Stimulated activated CD4-positive, alpha-beta T cell treated with anti-CD3 and anti-CD28 coated beads, Interleukin-12 subunit alpha, Interleukin-12 subunit beta, amount 100 ng/mL, for 48 hours (primary cell): ENCODE measurements at regions not wholly inside any gene's neighbourhood (a gene's known extent, or its start where the extent isn't known, plus 50 kb on each side); places are given as distances from the start of the nearest gene placed in this dataset.
"Not testable (repeated sequence)": the region's sequence is repeated elsewhere in the genome, so short reads cannot be mapped to it uniquely, and the experiment has no call there.

Experiments
- DNase-seq, 3 donors: peaks; one replicate each; pipeline ENCODE4 v3.0.0-alpha.2; 2020; ENCODE audit warnings: low read depth in 2 of 3, low spot score in 1 of 3

- no peak for DNase-seq
Measured at GRCh38 chr5:75002271-75002670, 50.1 kb downstream of the GCNT4 start.

DNA sequence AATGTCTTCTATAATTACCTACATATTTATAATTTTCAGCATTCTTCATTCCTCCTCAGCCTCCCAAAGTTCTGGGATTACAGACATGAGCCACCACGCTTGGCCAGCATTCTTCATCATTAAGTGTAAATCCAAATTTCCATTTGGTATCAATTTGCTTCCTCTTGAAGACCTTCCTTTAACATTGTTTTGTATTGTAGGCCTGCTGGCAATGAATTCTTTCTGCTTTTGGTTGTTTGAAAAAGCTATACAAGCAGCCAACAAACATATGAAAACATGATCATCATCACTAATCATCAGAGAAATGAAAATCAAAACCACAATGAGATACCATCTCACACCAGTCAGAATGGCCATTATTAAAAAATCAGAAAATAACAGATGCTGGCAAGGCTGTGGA lies 56.4 kb downstream of the GCNT4 start:
- no peak for DNase-seq

DNA sequence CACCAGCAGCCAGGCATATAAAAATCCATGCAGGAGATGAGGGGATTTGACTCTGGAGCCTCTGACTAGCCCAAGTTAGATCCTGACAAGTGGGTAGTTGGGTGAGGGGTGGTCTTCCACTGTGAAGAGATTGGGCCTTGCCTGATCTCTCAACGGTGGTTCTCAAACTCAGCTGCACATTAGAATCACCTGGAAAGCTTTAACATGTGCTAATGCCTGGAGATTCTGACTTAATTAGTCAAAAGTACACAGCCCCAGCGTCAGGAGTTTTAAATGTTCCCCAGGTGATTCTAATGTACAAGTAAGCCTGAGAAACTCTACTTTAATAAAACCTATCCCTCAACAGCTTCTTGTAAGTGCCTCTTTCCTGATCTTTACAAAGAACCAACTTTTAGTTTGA lies 57.5 kb downstream of the GCNT4 start:
- DNase-seq = no peak

DNA sequence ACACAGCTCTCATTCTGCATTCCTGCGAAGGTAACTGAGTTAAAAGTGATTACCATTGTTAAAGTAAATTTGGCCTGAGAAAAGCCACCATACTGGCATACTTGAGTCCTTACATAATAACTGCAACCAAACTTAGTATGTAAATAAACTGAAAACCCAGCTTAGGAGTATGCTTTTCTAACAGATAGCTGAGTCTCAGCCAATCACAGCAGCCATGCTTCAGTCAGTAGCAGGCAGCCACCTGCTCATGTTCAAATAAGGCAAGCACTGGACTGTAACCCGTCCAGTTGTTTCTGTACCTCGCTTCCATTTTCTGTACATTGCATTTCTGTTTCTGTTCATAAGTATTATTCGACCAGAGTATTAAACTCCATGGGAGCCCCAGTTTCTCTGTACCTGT lies 58.6 kb downstream of the GCNT4 start:
- DNase-seq = no peak

- DNase-seq = no peak
Measured at GRCh38 chr5:74992791-74993190, 59.6 kb downstream of the GCNT4 start.

DNA sequence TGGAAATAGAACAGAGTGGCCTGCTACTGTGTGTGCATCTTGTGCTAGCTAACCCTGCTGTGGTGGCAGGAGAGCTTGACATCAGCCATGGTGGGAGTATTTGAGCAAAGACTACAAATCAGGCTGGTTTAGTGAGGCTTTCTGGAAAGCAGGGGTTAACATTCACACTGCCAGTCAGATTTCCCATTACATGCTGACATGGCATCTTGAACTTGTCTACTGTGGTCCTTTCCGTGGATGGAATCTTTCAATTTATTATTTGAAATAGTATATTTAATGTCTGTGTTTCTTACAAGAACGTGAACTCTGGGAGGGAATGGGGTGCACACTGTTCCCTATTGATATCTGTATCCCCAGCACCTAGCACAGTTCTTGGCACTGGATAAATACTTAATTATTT lies 60.8 kb downstream of the GCNT4 start:
- DNase-seq = no peak

- DNase-seq = no peak
Measured at GRCh38 chr5:74990194-74990593, 62.2 kb downstream of the GCNT4 start.

DNA sequence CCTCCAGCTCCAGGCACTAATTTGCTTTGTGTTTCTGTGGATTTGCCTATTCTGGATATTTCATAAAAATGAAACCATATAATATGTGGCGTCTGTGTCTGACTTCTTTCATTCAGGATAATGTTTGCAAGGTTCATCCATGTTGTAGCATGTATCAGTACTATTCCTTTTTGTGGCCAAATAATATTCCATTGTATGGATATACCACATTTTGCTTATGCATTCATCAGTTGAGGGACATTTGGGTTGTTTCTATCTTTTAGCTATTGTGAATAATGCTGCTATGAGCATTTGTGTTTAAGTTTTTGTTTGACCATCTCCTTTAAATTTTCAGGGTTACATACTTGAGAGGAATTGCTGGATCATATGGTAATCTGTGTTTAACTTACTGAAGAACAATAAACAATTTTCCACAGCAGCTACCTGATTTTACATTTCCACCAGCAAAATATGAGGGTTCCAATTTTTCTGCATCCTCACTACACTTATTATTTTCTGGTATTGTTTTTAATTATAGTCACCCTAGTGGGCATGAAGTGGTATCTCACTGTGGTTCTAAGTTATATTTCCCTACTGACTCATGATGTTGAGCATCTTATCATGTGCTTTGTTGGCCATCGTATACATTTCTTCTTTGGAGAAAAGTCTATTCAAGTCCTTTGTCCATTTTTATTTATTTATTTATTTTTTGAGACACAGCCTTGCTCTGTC lies 63.9 kb downstream of the GCNT4 start:
- DNase-seq = no peak

- DNase-seq = no peak
Measured at GRCh38 chr5:74978345-74978744, 74.0 kb downstream of the GCNT4 start.

GRCh38 chr5:74977471-74977870 lies 74.9 kb downstream of the GCNT4 start:
- no peak for DNase-seq

GRCh38 chr5:74976651-74977050 lies 75.7 kb downstream of the GCNT4 start:
- no peak for DNase-seq

GRCh38 chr5:74975582-74975981 lies 76.8 kb downstream of the GCNT4 start:
- no peak for DNase-seq

DNA sequence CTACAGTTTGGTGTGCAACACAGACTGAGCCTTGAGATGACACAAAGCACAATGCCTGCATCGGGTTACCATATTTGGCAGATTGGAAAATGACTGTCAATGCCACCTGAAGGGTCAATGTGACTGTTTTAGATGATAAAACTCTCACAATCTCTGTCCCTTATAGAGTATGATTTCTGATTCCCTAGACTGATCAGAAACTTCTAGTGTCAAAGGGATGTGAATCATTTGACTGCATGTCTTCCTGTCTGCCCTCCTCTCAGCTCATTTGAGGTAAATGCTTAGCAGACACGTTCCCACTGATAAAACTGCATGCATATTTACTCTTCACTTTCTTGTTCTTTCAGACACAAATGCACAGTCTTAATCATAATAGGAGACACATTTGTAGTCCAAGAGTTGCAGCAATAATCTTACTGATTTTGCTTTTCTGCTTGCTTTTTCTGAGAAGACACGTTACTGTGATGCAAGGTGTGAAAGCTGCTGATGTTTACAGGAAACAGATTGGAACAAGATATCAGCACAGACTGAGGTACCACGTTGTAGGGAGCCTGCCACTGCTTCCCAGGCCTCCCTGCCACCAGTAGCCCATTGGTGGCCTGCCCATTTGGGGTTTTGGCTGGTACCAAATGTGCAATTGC lies 77.8 kb downstream of the GCNT4 start:
- peak in 1 of 3 donors; percentile 4 for DNase-seq

DNA sequence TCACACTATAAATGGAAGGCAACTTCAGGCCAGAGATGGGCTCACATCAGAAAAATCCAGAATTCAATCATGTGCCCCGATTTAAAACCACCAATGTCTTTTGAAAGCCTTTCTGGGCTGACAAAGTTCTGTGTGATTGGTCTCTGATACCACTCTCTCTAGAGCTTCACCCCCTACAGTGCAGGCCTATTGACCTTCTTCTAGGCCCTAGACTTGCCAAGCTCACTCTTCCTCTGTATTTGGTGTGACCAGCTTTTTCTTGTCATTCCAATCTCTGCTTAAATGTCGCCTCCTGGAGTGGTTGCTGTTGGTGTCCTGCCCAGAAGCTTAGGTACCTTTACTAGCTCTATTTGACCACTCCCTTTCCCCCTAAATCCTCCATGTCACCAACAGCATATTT lies 78.7 kb downstream of the GCNT4 start:
- DNase-seq = no peak

- no peak for DNase-seq
Measured at GRCh38 chr5:74971947-74972460, 80.4 kb downstream of the GCNT4 start.

GRCh38 chr5:74970891-74971290 lies 81.5 kb downstream of the GCNT4 start:
- not testable (repeated sequence) for DNase-seq

DNA sequence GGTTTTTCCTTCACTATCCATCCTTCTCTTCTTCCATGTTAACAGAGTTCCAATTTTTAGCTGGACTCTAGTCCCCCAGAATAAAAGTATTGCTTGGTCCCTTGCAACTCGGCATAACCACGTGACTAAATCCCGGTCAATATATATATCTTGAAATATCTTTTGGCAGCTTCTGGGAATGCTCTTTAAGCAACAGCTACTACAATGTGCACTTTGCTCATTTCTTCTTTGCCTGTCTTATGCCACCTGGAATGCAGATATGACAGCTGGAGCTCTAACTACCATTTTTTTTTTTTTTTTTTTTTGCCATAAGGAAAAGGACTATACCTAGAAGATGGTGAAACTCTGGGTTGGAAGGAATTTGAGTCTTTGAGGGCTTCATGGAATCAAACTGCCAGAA lies 82.6 kb downstream of the GCNT4 start:
- no peak for DNase-seq

DNA sequence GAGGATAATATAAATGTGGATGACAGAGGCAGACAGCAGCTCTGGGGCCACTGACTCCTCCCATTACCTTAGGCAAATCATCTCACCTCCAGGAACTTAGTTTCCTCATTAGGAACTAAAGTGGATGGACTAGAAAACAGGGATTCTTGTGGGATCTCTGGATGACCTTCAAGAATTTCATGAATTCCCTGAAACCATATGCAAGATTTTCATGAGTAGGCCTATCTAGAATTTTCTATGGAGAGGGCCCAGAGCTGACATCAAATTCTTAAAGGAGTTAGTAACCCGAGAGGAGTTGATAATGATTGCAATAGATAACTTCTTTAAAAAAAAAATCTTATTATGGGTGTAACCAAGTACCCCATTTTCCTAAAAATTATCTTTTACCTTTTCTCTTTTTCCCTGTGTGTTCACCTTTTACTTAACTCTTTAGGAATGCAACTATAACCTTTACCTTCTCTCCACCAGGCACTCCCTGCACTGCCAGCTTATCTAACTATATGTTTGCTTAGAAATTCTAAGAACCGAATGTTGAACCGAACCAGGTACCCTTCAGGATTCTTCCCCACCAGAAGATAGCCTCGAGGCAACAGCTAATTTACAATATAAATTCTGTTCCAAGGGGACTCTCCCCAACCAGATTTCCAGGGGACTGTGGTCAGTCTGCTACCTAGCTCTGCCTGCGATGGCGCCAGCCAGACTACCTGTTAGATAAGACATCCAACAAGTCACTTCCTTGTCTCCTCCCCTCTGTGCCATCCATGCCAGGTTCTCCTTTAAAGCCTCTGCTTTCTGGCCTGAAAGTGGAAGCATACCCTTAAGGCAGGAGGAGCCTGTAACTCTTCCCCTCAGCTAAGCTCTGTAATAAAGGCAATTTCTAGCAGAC lies 86.0 kb downstream of the GCNT4 start:
- DNase-seq = no peak

GRCh38 chr5:74963407-74963806 lies 89.0 kb downstream of the GCNT4 start:
- DNase-seq = no peak

DNA sequence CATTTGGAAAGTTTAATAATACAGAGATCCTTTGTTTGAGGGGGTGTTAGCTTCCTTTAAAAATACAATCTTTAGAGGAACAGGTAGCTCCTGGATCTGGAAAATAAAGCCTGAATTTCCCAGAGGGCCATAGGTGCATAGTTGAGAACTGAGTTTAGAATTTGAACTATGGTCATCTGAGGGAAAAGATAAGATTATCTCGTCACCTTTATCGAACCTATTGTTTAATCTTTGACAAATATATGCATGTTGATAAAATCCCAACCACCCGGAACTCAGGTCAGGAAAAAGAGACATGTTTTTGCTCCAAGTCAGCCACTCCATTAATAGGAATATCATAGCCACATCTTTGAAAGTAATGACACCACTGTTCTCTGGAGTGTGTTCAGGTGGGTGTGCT lies 91.7 kb upstream of the FAM169A start:
- no peak for DNase-seq

- DNase-seq = no peak
Measured at GRCh38 chr5:74957029-74957784, 91.0 kb upstream of the FAM169A start.
